Large intestine (tissue), 3 donors: ENCODE measurements at regions not wholly inside any gene's neighbourhood (a gene's known extent, or its start where the extent isn't known, plus 50 kb on each side); places are given as distances from the start of the nearest gene placed in this dataset.

Experiments
- DNase-seq, 2 donors: peaks; one replicate each; pipeline versions ENCODE4 v3.0.0 to v3.0.0-alpha.2; 2013
- H3K27ac ChIP-seq: one replicate; pipeline ENCODE4 v1.5.1; 2013; ENCODE audit warnings: low read length
- H3K27me3 ChIP-seq: 2 replicates; pipeline ENCODE4 v1.6.1; 2013; ENCODE audit warnings: low read length; ENCODE audit not compliant: control insufficient read depth, insufficient read depth
- H3K36me3 ChIP-seq: 2 replicates; pipeline ENCODE4 v1.6.1; 2013; ENCODE audit warnings: low read length; ENCODE audit not compliant: control insufficient read depth, insufficient read depth
- H3K4me1 ChIP-seq: one replicate; pipeline ENCODE4 v1.6.1; 2013; ENCODE audit warnings: low read length; ENCODE audit not compliant: control insufficient read depth, insufficient read depth
- H3K4me3 ChIP-seq: one replicate; pipeline ENCODE4 v1.5.1; 2013; ENCODE audit warnings: low read length
- H3K9me3 ChIP-seq: one replicate; pipeline ENCODE4 v1.6.1; 2013; ENCODE audit warnings: mild to moderate bottlenecking, low read depth, low read length, moderate library complexity; ENCODE audit not compliant: control insufficient read depth
- WGBS: methylation state at CpG from one replicate; pipeline ENCODE4 v1.1.5; 2013; ENCODE audit warnings: low lambda C conversion rate; ENCODE audit not compliant: insufficient coverage; 5-methylcytosine and 5-hydroxymethylcytosine counted together

DNA sequence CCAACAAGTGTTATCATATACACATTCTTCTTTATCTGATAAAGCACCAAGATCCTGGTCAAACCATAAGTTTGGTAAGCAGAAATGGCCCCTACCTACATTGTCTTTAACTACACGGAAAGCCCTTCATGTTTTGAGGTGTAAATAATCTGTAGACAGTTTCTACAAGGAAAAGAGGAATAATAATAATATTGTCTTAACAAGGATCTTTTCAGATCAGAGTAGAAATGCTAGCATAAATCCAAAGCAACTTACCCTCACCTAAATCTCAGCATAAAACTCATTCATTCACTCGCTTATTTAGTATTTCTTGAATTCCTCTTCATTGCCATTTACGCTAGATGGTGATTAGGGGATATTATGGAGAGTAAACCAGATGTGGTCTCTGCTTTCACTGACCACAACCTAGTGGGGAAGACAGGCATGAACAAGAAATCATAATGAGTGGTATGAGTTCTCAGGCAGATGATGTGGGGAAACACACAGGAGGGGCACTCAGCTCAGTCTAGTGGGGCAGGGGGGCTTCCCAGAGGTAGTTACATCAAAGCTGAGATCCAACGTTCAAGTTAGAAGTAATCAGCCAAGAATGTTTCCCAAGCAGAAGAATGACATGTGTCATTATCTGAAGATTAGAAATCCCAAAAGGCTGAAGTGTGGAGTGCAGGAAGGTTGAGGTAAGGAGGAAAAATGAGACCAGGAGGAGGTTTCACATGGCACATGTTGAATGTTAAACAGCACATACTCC lies 65.4 kb upstream of the ZC3H12C start:
- H3K27me3 ChIP-seq = no peaks in the 10 kb centered on the region
- H3K27ac ChIP-seq = no peak overlapping the region
- H3K36me3 ChIP-seq = no peaks in the 10 kb centered on the region
- peaks cover 13% of the 10 kb centered on the region for H3K4me1 ChIP-seq
- DNase-seq = no peak
- no peak overlapping the region for H3K4me3 ChIP-seq
- no peaks in the 10 kb centered on the region for H3K9me3 ChIP-seq
- 100% methylated on average over 1 of the region's 4 CpGs for WGBS

DNA sequence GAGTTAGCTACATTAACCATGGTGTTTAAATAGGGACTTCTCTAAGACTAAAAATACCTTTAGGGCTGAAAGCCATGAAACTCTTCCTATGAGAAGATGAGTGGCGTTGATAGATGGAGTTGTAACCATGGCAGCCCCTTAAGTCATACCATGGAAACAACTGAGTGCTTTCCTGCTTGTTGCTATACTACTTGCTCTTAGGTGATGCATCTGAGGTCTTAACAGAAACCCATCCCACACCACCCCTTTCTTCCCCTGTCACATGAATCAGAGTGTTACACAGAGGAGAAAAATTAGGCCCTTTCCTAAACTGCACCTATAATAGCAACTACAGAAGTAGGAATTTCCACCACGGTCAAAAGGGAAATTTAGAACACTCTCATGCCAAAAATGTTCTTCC lies 64.3 kb upstream of the ZC3H12C start:
- Histone ChIP-seq H3K4me1 (peaks cover 13% of the 10 kb centered on the region), H3K4me3 (no peak overlapping the region), H3K27me3 (no peaks in the 10 kb centered on the region), H3K36me3 (no peaks in the 10 kb centered on the region), H3K9me3 (no peaks in the 10 kb centered on the region), H3K27ac (no peak overlapping the region)
- WGBS = 79% methylated on average over 2 of the region's 2 CpGs
- no peak for DNase-seq

DNA sequence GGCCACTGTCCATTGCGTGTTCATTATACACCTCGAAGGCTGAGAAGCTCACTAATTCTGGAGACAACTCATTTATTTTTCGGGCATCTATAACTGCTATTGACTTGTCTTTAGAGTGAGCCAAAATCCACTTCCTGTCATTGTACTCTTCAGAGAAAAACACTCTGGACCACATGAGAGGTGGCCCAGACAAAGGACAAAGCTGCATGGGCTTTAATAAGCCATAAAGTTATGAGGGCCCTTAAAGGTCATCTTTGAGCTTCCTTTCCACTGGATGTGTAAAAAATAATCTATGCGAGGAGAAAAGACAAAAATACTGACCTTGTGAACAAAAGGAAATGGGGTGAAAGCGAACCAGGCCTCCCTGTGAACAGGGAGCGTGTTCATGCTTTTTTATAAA lies 63.5 kb upstream of the ZC3H12C start:
- no peak for DNase-seq
- Histone ChIP-seq H3K36me3 (no peaks in the 10 kb centered on the region), H3K27ac (no peak overlapping the region), H3K4me1 (peaks cover 13% of the 10 kb centered on the region), H3K9me3 (no peaks in the 10 kb centered on the region), H3K4me3 (no peak overlapping the region), H3K27me3 (no peaks in the 10 kb centered on the region)
- WGBS = 94% methylated on average over 2 of the region's 6 CpGs

DNA sequence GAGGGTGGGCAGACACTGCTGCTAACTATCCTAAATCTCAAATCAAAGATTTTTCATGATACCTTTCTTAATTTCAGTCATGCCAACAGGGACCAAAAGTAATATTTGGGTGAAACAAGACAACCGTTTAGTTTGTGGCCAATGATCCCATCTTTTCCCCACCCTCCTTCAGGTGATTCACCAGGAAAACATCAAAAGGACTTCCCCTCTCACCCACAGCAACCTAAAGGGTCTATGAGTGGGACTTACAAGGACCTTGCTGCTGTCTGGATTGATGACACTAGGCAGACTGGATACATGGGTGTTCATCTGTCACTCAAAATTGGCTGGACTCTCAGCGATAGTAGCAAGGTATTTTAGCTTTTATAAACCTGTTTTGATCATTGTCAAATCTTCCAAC lies 62.0 kb upstream of the ZC3H12C start:
- Histone ChIP-seq H3K9me3 (no peaks in the 10 kb centered on the region), H3K27me3 (no peaks in the 10 kb centered on the region), H3K4me3 (no peak overlapping the region), H3K36me3 (no peaks in the 10 kb centered on the region), H3K4me1 (peaks cover 10% of the 10 kb centered on the region), H3K27ac (no peak overlapping the region)
- no CpG with 5 or more reads among the region's 2 CpGs for whole genome bisulfite sequencing
- DNase-seq = no peak

DNA sequence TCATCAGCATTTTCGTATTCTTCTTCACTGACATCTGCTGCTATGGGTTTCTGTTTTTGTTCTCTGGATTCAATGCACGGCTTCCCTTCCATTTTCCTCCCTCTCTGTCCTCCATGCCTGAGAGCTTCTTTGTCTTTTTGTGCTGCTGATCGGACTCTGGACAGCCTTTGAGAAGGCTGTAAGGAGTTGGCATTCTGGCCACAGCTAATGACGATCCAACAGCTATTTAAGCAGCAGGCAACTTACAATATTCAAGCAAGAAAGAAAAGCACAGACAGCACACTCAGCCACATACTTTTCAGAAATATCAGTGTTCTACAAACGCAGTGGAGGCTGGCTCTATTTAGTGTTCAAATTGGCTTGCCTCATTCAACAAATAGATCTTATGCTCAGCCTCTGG lies 60.9 kb upstream of the ZC3H12C start:
- no peaks in the 10 kb centered on the region for H3K36me3 ChIP-seq
- no peak overlapping the region for H3K4me3 ChIP-seq
- H3K4me1 ChIP-seq = peaks cover under 1% of the 10 kb centered on the region
- H3K27me3 ChIP-seq = no peaks in the 10 kb centered on the region
- 76% methylated on average over 2 of the region's 5 CpGs for WGBS
- H3K9me3 ChIP-seq = no peaks in the 10 kb centered on the region
- no peak for DNase-seq
- no peak overlapping the region for H3K27ac ChIP-seq

DNA sequence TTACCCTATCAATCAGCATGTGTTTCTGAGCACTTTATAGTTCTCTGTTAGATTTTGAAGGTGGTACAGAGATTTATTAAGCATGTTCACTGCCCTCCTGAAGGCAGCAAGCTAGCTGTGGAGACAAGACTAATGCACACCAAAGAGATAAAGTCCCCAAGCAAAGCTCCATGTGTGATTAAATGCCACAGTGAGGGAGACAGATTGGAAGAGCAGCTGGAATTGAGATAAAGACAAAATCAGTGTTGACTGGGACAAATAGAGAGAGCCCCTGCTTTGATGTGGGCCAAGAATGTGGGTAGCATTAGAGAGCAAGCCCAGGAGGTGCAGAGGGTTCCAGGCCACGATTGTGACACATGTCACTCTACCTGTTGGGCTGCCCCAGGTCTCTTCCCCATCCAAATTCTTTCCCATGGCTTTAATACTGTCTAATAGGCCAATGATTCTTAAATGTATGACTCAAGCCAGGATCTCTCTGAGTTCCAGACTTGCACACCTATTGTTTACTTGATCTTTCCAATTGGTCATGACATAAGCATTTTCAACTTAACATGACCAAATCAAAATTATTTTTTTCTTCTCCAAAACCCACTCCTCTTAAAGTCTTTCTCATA lies 60.1 kb upstream of the ZC3H12C start:
- no peaks in the 10 kb centered on the region for H3K4me1 ChIP-seq
- H3K4me3 ChIP-seq = no peak overlapping the region
- H3K36me3 ChIP-seq = no peaks in the 10 kb centered on the region
- no peaks in the 10 kb centered on the region for H3K27me3 ChIP-seq
- no peak for DNase-seq
- H3K27ac ChIP-seq = no peak overlapping the region
- H3K9me3 ChIP-seq = no peaks in the 10 kb centered on the region
- no CpG with 5 or more reads among the region's 1 CpG for WGBS

DNA sequence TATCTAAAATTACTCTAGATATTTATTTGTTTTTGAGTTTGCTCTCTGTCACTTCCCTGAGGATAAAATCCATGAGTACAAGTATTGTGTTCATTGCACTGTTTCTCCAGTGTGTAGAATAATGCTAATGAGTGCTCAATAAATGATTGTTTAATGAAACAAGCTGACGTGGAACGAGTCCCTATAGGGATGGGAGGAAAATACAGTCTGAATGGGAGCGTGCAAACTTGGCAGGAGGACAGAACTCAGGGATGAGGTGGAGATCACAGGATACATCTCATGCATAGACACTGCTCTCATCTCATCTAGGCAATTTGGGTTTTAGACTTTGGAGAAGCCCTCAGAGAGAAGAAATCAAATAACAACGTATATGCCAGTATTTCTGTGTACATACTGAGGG lies 58.4 kb upstream of the ZC3H12C start:
- Histone ChIP-seq H3K4me3 (no peak overlapping the region), H3K36me3 (no peaks in the 10 kb centered on the region), H3K4me1 (no peaks in the 10 kb centered on the region), H3K27me3 (no peaks in the 10 kb centered on the region), H3K9me3 (no peaks in the 10 kb centered on the region), H3K27ac (no peak overlapping the region)
- no peak for DNase-seq
- no CpG with 5 or more reads among the region's 4 CpGs for WGBS

DNA sequence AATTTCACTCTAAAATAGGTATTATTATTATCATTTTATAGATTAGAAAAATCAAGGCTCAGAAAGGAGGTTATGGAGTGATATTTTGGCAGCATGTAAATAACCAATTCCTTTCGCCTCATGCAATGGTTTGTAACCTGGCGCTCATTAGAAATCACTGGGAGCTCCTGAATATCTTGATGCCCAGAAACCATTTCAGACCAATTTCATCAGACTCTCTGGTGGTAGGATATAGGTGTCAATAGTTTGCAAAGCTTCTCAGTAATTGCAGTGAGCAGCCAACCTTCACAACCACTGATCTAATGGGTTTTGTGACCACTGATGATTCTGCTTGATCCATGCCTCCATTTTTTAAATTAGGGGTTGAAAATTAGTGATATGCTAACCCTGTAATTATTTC lies 57.8 kb upstream of the ZC3H12C start:
- no peaks in the 10 kb centered on the region for H3K36me3 ChIP-seq
- DNase-seq = no peak
- no peaks in the 10 kb centered on the region for H3K9me3 ChIP-seq
- no peak overlapping the region for H3K4me3 ChIP-seq
- WGBS = no CpG with 5 or more reads among the region's 2 CpGs
- no peak overlapping the region for H3K27ac ChIP-seq
- H3K27me3 ChIP-seq = no peaks in the 10 kb centered on the region
- no peaks in the 10 kb centered on the region for H3K4me1 ChIP-seq

DNA sequence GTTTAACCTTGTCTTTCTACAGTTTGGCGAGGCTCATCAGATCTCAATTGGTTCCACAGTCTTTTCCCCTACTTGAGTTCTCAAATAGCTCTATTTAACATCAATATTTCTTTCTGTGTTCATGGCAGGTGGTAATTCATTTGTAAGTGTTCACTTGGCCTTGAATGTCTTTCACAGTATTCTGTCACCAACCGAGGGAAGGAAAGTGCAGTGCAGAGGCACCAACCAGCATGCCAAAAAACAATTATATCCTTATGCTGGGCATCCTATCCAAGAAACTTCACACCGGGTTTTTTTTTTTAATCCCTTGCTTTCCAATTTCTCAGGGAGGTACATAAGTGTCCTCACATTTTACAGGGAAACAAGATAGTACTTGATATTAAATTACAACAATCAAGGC lies 55.0 kb upstream of the ZC3H12C start:
- Histone ChIP-seq H3K27me3 (no peaks in the 10 kb centered on the region), H3K36me3 (no peaks in the 10 kb centered on the region), H3K4me3 (no peak overlapping the region), H3K4me1 (no peaks in the 10 kb centered on the region), H3K9me3 (no peaks in the 10 kb centered on the region), H3K27ac (no peak overlapping the region)
- WGBS = no CpG with 5 or more reads among the region's 3 CpGs
- DNase-seq = no peak
